CD4-positive, alpha-beta memory T cell (primary cell): ENCODE measurements at regions not wholly inside any gene's neighbourhood (a gene's known extent, or its start where the extent isn't known, plus 50 kb on each side); places are given as distances from the start of the nearest gene placed in this dataset.

Source experiments
- CTCF ChIA-PET: fragments of 350-600 bp; sonication (Branson Sonifier 250); formaldehyde crosslinking; loops from one replicate; lab custom pipeline; 2021; ENCODE audit warnings: inconsistent platforms; ENCODE audit not compliant: partially characterized antibody; lab: Charles Lee
- POLR2A ChIA-PET: fragments of 350-600 bp; sonication (Branson Sonifier 250); formaldehyde crosslinking; loops from one replicate; lab custom pipeline; 2021; ENCODE audit not compliant: partially characterized antibody; lab: Charles Lee
- DNase-seq, 5 donors: peaks; one replicate each; pipeline versions ENCODE4 v3.0.0 to v3.0.0-alpha.2; 2020 to 2022; ENCODE audit warnings: mixed read lengths in 1 of 5
- H3K27ac ChIP-seq: one replicate; pipeline ENCODE4 v1.7.0; 2013; ENCODE audit warnings: low read depth, low read length
- H3K27me3 ChIP-seq: 2 replicates; pipeline ENCODE4 v1.7.0; 2013; ENCODE audit warnings: mild to moderate bottlenecking, low read length, moderate library complexity; ENCODE audit not compliant: insufficient read depth
- H3K36me3 ChIP-seq: 2 replicates; pipeline ENCODE4 v1.7.0; 2013; ENCODE audit warnings: mild to moderate bottlenecking, low read length, moderate library complexity; ENCODE audit not compliant: insufficient read depth
- H3K4me1 ChIP-seq: 2 replicates; pipeline ENCODE4 v1.7.0; 2013; ENCODE audit warnings: mild to moderate bottlenecking, low read length, moderate library complexity; ENCODE audit not compliant: insufficient read depth
- H3K4me3 ChIP-seq, 2 donors: one replicate each; pipeline ENCODE4 v1.7.0; 2013; ENCODE audit warnings: low read length in 2 of 2, mild to moderate bottlenecking in 1 of 2
- H3K9me3 ChIP-seq, 2 donors: one replicate each; pipeline ENCODE4 v1.7.0; 2013; ENCODE audit warnings: low read length in 2 of 2, control low read depth in 1 of 2; ENCODE audit not compliant: control insufficient read depth in 1 of 2
- H3K27ac Mint-ChIP-seq, 7 donors: one replicate each; pipeline ENCODE4 v1.8.0; 2020 to 2021; ENCODE audit warnings: mixed read lengths in 7 of 7, mild to moderate bottlenecking in 6 of 7, inconsistent platforms in 3 of 7, moderate library complexity in 3 of 7
- H3K27me3 Mint-ChIP-seq, 2 donors: one replicate each; pipeline ENCODE4 v1.8.0; 2020 to 2021; ENCODE audit warnings: mixed read lengths in 2 of 2
- H3K36me3 Mint-ChIP-seq, 2 donors: one replicate each; pipeline ENCODE4 v1.8.0; 2020 to 2021; ENCODE audit warnings: mixed read lengths in 2 of 2, inconsistent platforms in 1 of 2, mild to moderate bottlenecking in 1 of 2
- H3K4me1 Mint-ChIP-seq, 4 donors: one replicate each; pipeline ENCODE4 v1.8.0; 2020 to 2021; ENCODE audit warnings: mixed read lengths in 4 of 4, mild to moderate bottlenecking in 1 of 4
- H3K4me3 Mint-ChIP-seq, 8 donors: one replicate each; pipeline ENCODE4 v1.8.0; 2020 to 2021; ENCODE audit warnings: mixed read lengths in 8 of 8, mild to moderate bottlenecking in 7 of 8, moderate library complexity in 6 of 8, inconsistent platforms in 3 of 8
- H3K9me3 Mint-ChIP-seq, 8 donors: one replicate each; pipeline ENCODE4 v1.8.0; 2020 to 2021; ENCODE audit warnings: mixed read lengths in 8 of 8, mild to moderate bottlenecking in 5 of 8, inconsistent platforms in 3 of 8, moderate library complexity in 1 of 8
- intact Hi-C: fragments of 100-400 bp; cut with micrococcal nuclease; formaldehyde crosslinking; loops from one replicate; pipeline ENCODE4 v1.15.1; 2023

GRCh38 chr3:178181784-178182183, 354.5 kb upstream of the KCNMB2 start:
- no peaks in the 10 kb centered on the region for H3K36me3 Mint-ChIP-seq
- H3K27ac ChIP-seq, result no peak overlapping the region
- H3K4me3 Mint-ChIP-seq, result no peak overlapping the region
- intact Hi-C loops, result no loop called here
- POLR2A ChIA-PET, result no interaction called here
- H3K4me1 ChIP-seq, result no peaks in the 10 kb centered on the region
- H3K9me3 Mint-ChIP-seq, result peaks cover 0 to 2% (median 0%) of the 10 kb centered on the region in 8 donors
- no peak for DNase-seq
- H3K4me3 ChIP-seq, result no peak overlapping the region
- H3K9me3 ChIP-seq, result no peaks in the 10 kb centered on the region
- H3K36me3 ChIP-seq, result no peaks in the 10 kb centered on the region
- CTCF ChIA-PET, result no interaction called here
- H3K27me3 ChIP-seq, result no peaks in the 10 kb centered on the region
- H3K27me3 Mint-ChIP-seq, result peaks cover 3 to 6% of the 10 kb centered on the region in 2 donors
- peak overlapping the region in 1 of 7 donors; percentile 2 for H3K27ac Mint-ChIP-seq
- no peaks in the 10 kb centered on the region for H3K4me1 Mint-ChIP-seq

GRCh38 chr3:178182337-178182779, 353.9 kb upstream of the KCNMB2 start:
- H3K4me3 Mint-ChIP-seq, result no peak overlapping the region
- Histone ChIP-seq H3K4me3 (no peak overlapping the region), H3K4me1 (no peaks in the 10 kb centered on the region), H3K9me3 (no peaks in the 10 kb centered on the region), H3K27ac (no peak overlapping the region), H3K36me3 (no peaks in the 10 kb centered on the region), H3K27me3 (no peaks in the 10 kb centered on the region)
- H3K4me1 Mint-ChIP-seq, result no peaks in the 10 kb centered on the region
- peak in 1 of 5 donors; percentile 22 for DNase-seq
- POLR2A ChIA-PET, result no interaction called here
- no peaks in the 10 kb centered on the region for H3K36me3 Mint-ChIP-seq
- CTCF ChIA-PET, result no interaction called here
- H3K27ac Mint-ChIP-seq, result no peak overlapping the region
- H3K27me3 Mint-ChIP-seq, result peaks cover 3 to 6% of the 10 kb centered on the region in 2 donors
- intact Hi-C loops, result no loop called here
- H3K9me3 Mint-ChIP-seq, result peaks cover 0 to 2% (median 0%) of the 10 kb centered on the region in 8 donors

GRCh38 chr3:178184833-178185232, 351.4 kb upstream of the KCNMB2 start:
- no peaks in the 10 kb centered on the region for H3K4me1 Mint-ChIP-seq
- POLR2A ChIA-PET, result no interaction called here

GRCh38 chr3:178186666-178187065, 349.6 kb upstream of the KCNMB2 start:
- Histone ChIP-seq H3K9me3 (no peaks in the 10 kb centered on the region), H3K4me1 (no peaks in the 10 kb centered on the region), H3K27me3 (no peaks in the 10 kb centered on the region), H3K27ac (no peak overlapping the region), H3K4me3 (no peak overlapping the region), H3K36me3 (no peaks in the 10 kb centered on the region)
- POLR2A ChIA-PET, result no interaction called here
- Mint-ChIP-seq H3K27ac (no peak overlapping the region), H3K27me3 (peaks cover 4 to 6% of the 10 kb centered on the region in 2 donors), H3K9me3 (peaks cover 0 to 2% (median 0%) of the 10 kb centered on the region in 8 donors), H3K36me3 (no peaks in the 10 kb centered on the region), H3K4me3 (no peak overlapping the region), H3K4me1 (no peaks in the 10 kb centered on the region)
- intact Hi-C loops, result no loop called here
- CTCF ChIA-PET, result no interaction called here
- DNase-seq, result no peak

More at GRCh38 chr3:178184833-178185232, 351.4 kb upstream of the KCNMB2 start:
- Mint-ChIP-seq H3K27me3 (peaks cover 3 to 6% of the 10 kb centered on the region in 2 donors), H3K36me3 (no peaks in the 10 kb centered on the region), H3K27ac (no peak overlapping the region), H3K4me3 (no peak overlapping the region), H3K9me3 (peaks cover 0 to 2% (median 0%) of the 10 kb centered on the region in 8 donors)
- no peak for DNase-seq
- Histone ChIP-seq H3K9me3 (no peaks in the 10 kb centered on the region), H3K4me3 (no peak overlapping the region), H3K4me1 (no peaks in the 10 kb centered on the region), H3K36me3 (no peaks in the 10 kb centered on the region), H3K27ac (no peak overlapping the region), H3K27me3 (no peaks in the 10 kb centered on the region)
- CTCF ChIA-PET, result no interaction called here
- intact Hi-C loops, result no loop called here

- no peaks in the 10 kb centered on the region for H3K27me3 ChIP-seq
- H3K4me1 Mint-ChIP-seq, result peaks cover 4 to 5% (median 4%) of the 10 kb centered on the region in 4 donors
- H3K4me1 ChIP-seq, result peaks cover 5% of the 10 kb centered on the region
- peaks cover 0 to 1% of the 10 kb centered on the region in 2 donors for H3K27me3 Mint-ChIP-seq
- no peak overlapping the region for H3K4me3 ChIP-seq
- H3K4me3 Mint-ChIP-seq, result no peak overlapping the region
- H3K27ac ChIP-seq, result no peak overlapping the region
- POLR2A ChIA-PET, result no interaction called here
- CTCF ChIA-PET, result no interaction called here
- no peaks in the 10 kb centered on the region for H3K36me3 Mint-ChIP-seq
- intact Hi-C loops, result no loop called here
- DNase-seq, result no peak
- H3K9me3 Mint-ChIP-seq, result peaks cover 0 to 2% (median 0%) of the 10 kb centered on the region in 8 donors
- no peak overlapping the region for H3K27ac Mint-ChIP-seq
- H3K36me3 ChIP-seq, result no peaks in the 10 kb centered on the region
- H3K9me3 ChIP-seq, result no peaks in the 10 kb centered on the region
These were observed 346.4 kb upstream of the KCNMB2 start for GRCh38 chr3:178189854-178190253.

- peak overlapping the region in 2 of 7 donors; percentile 25 to 40 for H3K27ac Mint-ChIP-seq
- H3K27me3 ChIP-seq, result no peaks in the 10 kb centered on the region
- H3K36me3 Mint-ChIP-seq, result no peaks in the 10 kb centered on the region
- H3K36me3 ChIP-seq, result no peaks in the 10 kb centered on the region
- POLR2A ChIA-PET, result no interaction called here
- H3K4me1 ChIP-seq, result peaks cover 5% of the 10 kb centered on the region
- CTCF ChIA-PET, result no interaction called here
- no peak overlapping the region for H3K4me3 ChIP-seq
- intact Hi-C loops, result no loop called here
- H3K4me1 Mint-ChIP-seq, result peaks cover 4 to 8% (median 5%) of the 10 kb centered on the region in 4 donors
- peak in 3 of 5 donors; percentile 0 to 6 (median 4) for DNase-seq
- no peak overlapping the region for H3K4me3 Mint-ChIP-seq
- H3K9me3 Mint-ChIP-seq, result no peaks in the 10 kb centered on the region
- no peaks in the 10 kb centered on the region for H3K9me3 ChIP-seq
- H3K27ac ChIP-seq, result no peak overlapping the region
- H3K27me3 Mint-ChIP-seq, result peaks cover 0 to 1% of the 10 kb centered on the region in 2 donors
These were observed 342.4 kb upstream of the KCNMB2 start for GRCh38 chr3:178193846-178194245.

GRCh38 chr3:178194539-178194938, 341.7 kb upstream of the KCNMB2 start:
- no peak overlapping the region for H3K27ac Mint-ChIP-seq
- DNase-seq, result no peak
- ChIA-PET POLR2A (no interaction called here), CTCF (no interaction called here)
- no peak overlapping the region for H3K27ac ChIP-seq
- peaks cover 5% of the 10 kb centered on the region for H3K4me1 ChIP-seq
- H3K4me3 Mint-ChIP-seq, result no peak overlapping the region
- no peaks in the 10 kb centered on the region for H3K36me3 ChIP-seq
- H3K4me3 ChIP-seq, result no peak overlapping the region
- peaks cover 4 to 8% (median 5%) of the 10 kb centered on the region in 4 donors for H3K4me1 Mint-ChIP-seq
- no peaks in the 10 kb centered on the region for H3K9me3 Mint-ChIP-seq
- peaks cover 0 to 1% of the 10 kb centered on the region in 2 donors for H3K27me3 Mint-ChIP-seq
- H3K36me3 Mint-ChIP-seq, result no peaks in the 10 kb centered on the region
- intact Hi-C loops, result no loop called here
- no peaks in the 10 kb centered on the region for H3K9me3 ChIP-seq
- H3K27me3 ChIP-seq, result no peaks in the 10 kb centered on the region
